Nephron progenitor cell (in vitro differentiated cells): ENCODE measurements at regions not wholly inside any gene's neighbourhood (a gene's known extent, or its start where the extent isn't known, plus 50 kb on each side); places are given as distances from the start of the nearest gene placed in this dataset.

Experiments used
- DNase-seq: peaks from one replicate; pipeline ENCODE4 v3.0.0; 2021
- H3K27ac Mint-ChIP-seq: 2 replicates; pipeline ENCODE4 v1.8.0; 2021; ENCODE audit warnings: mild to moderate bottlenecking, moderate library complexity, mixed read lengths
- H3K27me3 Mint-ChIP-seq: 2 replicates; pipeline ENCODE4 v1.8.0; 2021; ENCODE audit warnings: mild to moderate bottlenecking, low read depth, mixed read lengths; ENCODE audit not compliant: poor library complexity
- H3K36me3 Mint-ChIP-seq: 2 replicates; pipeline ENCODE4 v1.8.0; 2021; ENCODE audit warnings: low read depth, mixed read lengths
- H3K4me1 Mint-ChIP-seq: 2 replicates; pipeline ENCODE4 v1.8.0; 2021; ENCODE audit warnings: mixed read lengths
- H3K4me3 Mint-ChIP-seq: 2 replicates; pipeline ENCODE4 v1.8.0; 2021; ENCODE audit warnings: mild to moderate bottlenecking, moderate library complexity, mixed read lengths
- H3K9me3 Mint-ChIP-seq: 2 replicates; pipeline ENCODE4 v1.8.0; 2021; ENCODE audit warnings: mild to moderate bottlenecking, moderate library complexity, mixed read lengths
- TF ChIP-seq, protein P1 (sequence below): fragments of 200-600 bp; sonication (generic); IDR thresholded peaks from 2 replicates; pipeline ENCODE4 v1.5.0; 2021; ENCODE audit warnings: antibody characterized with exemption

DNA sequence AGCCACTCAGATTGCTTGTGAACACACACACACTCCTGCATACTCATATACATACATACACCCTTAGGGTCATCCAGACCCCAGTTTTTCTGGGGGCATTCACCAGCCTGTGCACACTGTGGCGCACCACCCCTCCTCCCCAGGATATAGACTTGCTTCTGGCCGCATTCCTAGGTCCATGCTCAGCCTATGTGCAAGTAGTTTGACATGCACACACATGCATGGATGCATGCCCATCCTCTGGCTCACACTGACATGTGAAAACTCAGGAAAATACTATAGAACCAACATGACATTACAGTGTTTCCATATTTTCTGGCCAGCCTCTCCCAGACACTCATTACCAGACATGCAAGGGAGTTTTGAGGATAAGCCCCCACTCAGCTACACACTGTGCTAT, 79.3 kb upstream of the POLG start:
- H3K9me3 Mint-ChIP-seq: no peaks in the 10 kb centered on the region
- no peaks in the 10 kb centered on the region for H3K36me3 Mint-ChIP-seq
- H3K27me3 Mint-ChIP-seq: peaks cover 100% of the 10 kb centered on the region
- TF ChIP-seq, protein P1, sequence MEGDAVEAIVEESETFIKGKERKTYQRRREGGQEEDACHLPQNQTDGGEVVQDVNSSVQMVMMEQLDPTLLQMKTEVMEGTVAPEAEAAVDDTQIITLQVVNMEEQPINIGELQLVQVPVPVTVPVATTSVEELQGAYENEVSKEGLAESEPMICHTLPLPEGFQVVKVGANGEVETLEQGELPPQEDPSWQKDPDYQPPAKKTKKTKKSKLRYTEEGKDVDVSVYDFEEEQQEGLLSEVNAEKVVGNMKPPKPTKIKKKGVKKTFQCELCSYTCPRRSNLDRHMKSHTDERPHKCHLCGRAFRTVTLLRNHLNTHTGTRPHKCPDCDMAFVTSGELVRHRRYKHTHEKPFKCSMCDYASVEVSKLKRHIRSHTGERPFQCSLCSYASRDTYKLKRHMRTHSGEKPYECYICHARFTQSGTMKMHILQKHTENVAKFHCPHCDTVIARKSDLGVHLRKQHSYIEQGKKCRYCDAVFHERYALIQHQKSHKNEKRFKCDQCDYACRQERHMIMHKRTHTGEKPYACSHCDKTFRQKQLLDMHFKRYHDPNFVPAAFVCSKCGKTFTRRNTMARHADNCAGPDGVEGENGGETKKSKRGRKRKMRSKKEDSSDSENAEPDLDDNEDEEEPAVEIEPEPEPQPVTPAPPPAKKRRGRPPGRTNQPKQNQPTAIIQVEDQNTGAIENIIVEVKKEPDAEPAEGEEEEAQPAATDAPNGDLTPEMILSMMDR: no peak
- H3K4me1 Mint-ChIP-seq: no peaks in the 10 kb centered on the region
- no peak overlapping the region for H3K27ac Mint-ChIP-seq
- H3K4me3 Mint-ChIP-seq: no peak overlapping the region
- no peak for DNase-seq

DNA sequence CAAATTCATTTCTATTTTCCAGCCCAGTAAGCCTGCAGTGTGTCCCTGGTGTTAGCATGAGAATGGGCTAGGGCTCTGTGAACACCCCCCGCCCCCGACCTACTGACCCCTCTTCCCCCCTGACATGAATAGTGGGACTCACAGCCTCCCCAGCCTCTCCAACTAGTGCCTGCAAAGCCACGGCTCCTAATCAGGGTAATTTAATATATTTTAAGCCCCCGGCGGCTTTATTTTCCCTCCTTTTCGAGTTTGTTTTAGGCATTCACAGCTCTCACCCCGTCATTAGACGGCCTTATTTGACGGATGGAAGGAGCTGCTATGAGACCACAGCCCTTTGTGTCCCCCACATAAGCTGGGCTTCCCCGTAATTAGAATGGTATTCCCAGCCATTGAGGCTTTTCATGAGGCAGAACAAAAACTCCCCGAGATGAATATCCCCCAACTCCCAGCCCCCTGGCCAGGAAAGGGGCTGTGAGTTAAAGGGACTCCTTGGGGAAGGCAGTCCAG, 78.3 kb upstream of the POLG start:
- no peaks in the 10 kb centered on the region for H3K9me3 Mint-ChIP-seq
- no peak overlapping the region for H3K27ac Mint-ChIP-seq
- peaks cover 2% of the 10 kb centered on the region for H3K4me1 Mint-ChIP-seq
- H3K4me3 Mint-ChIP-seq: no peak overlapping the region
- DNase-seq: no peak
- H3K36me3 Mint-ChIP-seq: no peaks in the 10 kb centered on the region
- TF ChIP-seq, protein P1: no peak
- peaks cover 100% of the 10 kb centered on the region for H3K27me3 Mint-ChIP-seq

GRCh38 chr15:89410039-89410435, 75.4 kb upstream of the POLG start:
- Mint-ChIP-seq H3K4me1 (peaks cover 5% of the 10 kb centered on the region), H3K36me3 (no peaks in the 10 kb centered on the region), H3K4me3 (no peak overlapping the region), H3K27me3 (peaks cover 100% of the 10 kb centered on the region), H3K27ac (no peak overlapping the region), H3K9me3 (no peaks in the 10 kb centered on the region)
- no peak for DNase-seq
- TF ChIP-seq, protein P1: no peak

- H3K9me3 Mint-ChIP-seq: no peaks in the 10 kb centered on the region
- H3K4me1 Mint-ChIP-seq: peaks cover 5% of the 10 kb centered on the region
- no peak overlapping the region for H3K27ac Mint-ChIP-seq
- no peak overlapping the region for H3K4me3 Mint-ChIP-seq
- no peaks in the 10 kb centered on the region for H3K36me3 Mint-ChIP-seq
- no peak for DNase-seq
- H3K27me3 Mint-ChIP-seq: peaks cover 100% of the 10 kb centered on the region
- TF ChIP-seq, protein P1: no peak
These were observed 74.8 kb upstream of the POLG start for GRCh38 chr15:89409184-89410038.

- Mint-ChIP-seq H3K9me3 (no peaks in the 10 kb centered on the region), H3K27ac (no peak overlapping the region), H3K4me3 (no peak overlapping the region), H3K4me1 (peaks cover 5% of the 10 kb centered on the region), H3K27me3 (peaks cover 100% of the 10 kb centered on the region), H3K36me3 (no peaks in the 10 kb centered on the region)
- DNase-seq: no peak
- TF ChIP-seq, protein P1: no peak
These were observed 74.0 kb upstream of the POLG start for GRCh38 chr15:89408372-89409183.
